Neural cell (in vitro differentiated cells): ENCODE measurements at regions not wholly inside any gene's neighbourhood (a gene's known extent, or its start where the extent isn't known, plus 50 kb on each side); places are given as distances from the start of the nearest gene placed in this dataset.

Source experiments
- H2AFZ ChIP-seq: fragments of 200-600, 300-800 bp; sonication (generic), shearing (Covaris generic); 2 replicates; pipeline ENCODE4 v1.6.0; 2014; ENCODE audit warnings: low read depth, mild to moderate bottlenecking, antibody characterized with exemption, low read length, moderate library complexity
- H3F3A ChIP-seq: fragments of 200-600 bp; shearing (Covaris generic); 2 replicates; pipeline ENCODE4 v1.6.1; 2016; ENCODE audit warnings: mild to moderate bottlenecking, moderate library complexity, mixed read lengths, antibody characterized with exemption, low read length; ENCODE audit not compliant: insufficient read depth, poor library complexity, severe bottlenecking
- H3K27ac ChIP-seq: fragments of 200-600, 300-800 bp; sonication (generic), shearing (Covaris generic); 2 replicates; pipeline ENCODE4 v1.5.1; 2014; ENCODE audit warnings: mild to moderate bottlenecking, low read length, moderate library complexity
- H3K27me3 ChIP-seq: fragments of 300-800, 200-600 bp; sonication (generic), shearing (Covaris generic); 2 replicates; pipeline ENCODE4 v1.6.0; 2014; ENCODE audit warnings: mild to moderate bottlenecking, low read depth, low read length, moderate library complexity; ENCODE audit not compliant: insufficient read depth
- H3K36me3 ChIP-seq: fragments of 300-800, 200-600 bp; sonication (generic), shearing (Covaris generic); 2 replicates; pipeline ENCODE4 v1.5.1; 2014; ENCODE audit warnings: mild to moderate bottlenecking, antibody characterized with exemption, low read length, moderate library complexity; ENCODE audit not compliant: insufficient read depth
- H3K4me2 ChIP-seq: fragments of 300-800, 200-600 bp; sonication (generic), shearing (Covaris generic); 2 replicates; pipeline ENCODE4 v1.6.0; 2014; ENCODE audit warnings: mild to moderate bottlenecking, low read length
- H3K4me3 ChIP-seq: fragments of 300-800, 200-600 bp; sonication (generic), shearing (Covaris generic); 2 replicates; pipeline ENCODE4 v1.5.1; 2014; ENCODE audit warnings: mild to moderate bottlenecking, low read length, moderate library complexity
- H3K79me2 ChIP-seq: fragments of 200-600 bp; shearing (Covaris generic); replicated peaks from 2 replicates; pipeline ENCODE4 v1.6.0; 2014; ENCODE audit warnings: mild to moderate bottlenecking, low read length, moderate library complexity; ENCODE audit not compliant: insufficient read depth
- H3K9ac ChIP-seq: fragments of 300-800, 200-600 bp; sonication (generic), shearing (Covaris generic); 2 replicates; pipeline ENCODE4 v1.6.1; 2016; ENCODE audit warnings: mild to moderate bottlenecking, low read length, mixed read lengths
- H3K9me2 ChIP-seq: fragments of 200-600 bp; shearing (Covaris generic); 2 replicates; pipeline ENCODE4 v1.6.1; 2016; ENCODE audit warnings: mild to moderate bottlenecking, low read length, mixed read lengths; ENCODE audit not compliant: insufficient read depth
- H3K9me3 ChIP-seq: fragments of 200-600, 300-800 bp; sonication (generic), shearing (Covaris generic); 2 replicates; pipeline ENCODE4 v1.6.1; 2016; ENCODE audit warnings: mild to moderate bottlenecking, mixed run types, low read length, moderate library complexity, mixed read lengths
- H4K20me1 ChIP-seq: fragments of 200-600 bp; shearing (Covaris generic); 2 replicates; pipeline ENCODE4 v1.6.1; 2016; ENCODE audit warnings: mild to moderate bottlenecking, mixed run types; ENCODE audit not compliant: insufficient read depth
- EP300 ChIP-seq: fragments of 450-650 bp; conservative IDR thresholded peaks from 2 replicates; pipeline ENCODE4 v1.6.1; 2014; ENCODE audit warnings: antibody characterized with exemption, mild to moderate bottlenecking, moderate library complexity; ENCODE audit not compliant: poor library complexity, severe bottlenecking
- EZH2 ChIP-seq: fragments of 200-600, 300-800 bp; shearing (Covaris generic), sonication (generic); IDR thresholded peaks from 2 replicates; pipeline ENCODE4 v1.6.1; 2014; ENCODE audit warnings: antibody characterized with exemption, low read length, borderline replicate concordance, mild to moderate bottlenecking; ENCODE audit not compliant: insufficient read depth, poor library complexity, severe bottlenecking
- MXI1 ChIP-seq: fragments of 450-650 bp; conservative IDR thresholded peaks from 2 replicates; pipeline ENCODE4 v1.6.1; 2014; ENCODE audit warnings: antibody characterized with exemption, mild to moderate bottlenecking; ENCODE audit not compliant: poor library complexity, severe bottlenecking
- POLR2AphosphoS5 ChIP-seq: IDR thresholded peaks from 2 replicates; pipeline ENCODE4 v1.6.1; 2012
- RAD21 ChIP-seq: fragments of 450-650 bp; conservative IDR thresholded peaks from 2 replicates; pipeline ENCODE4 v1.6.1; 2014; ENCODE audit warnings: antibody characterized with exemption, mild to moderate bottlenecking, moderate library complexity
- SMC3 ChIP-seq: fragments of 450-650 bp; conservative IDR thresholded peaks from 2 replicates; pipeline ENCODE4 v1.6.1; 2014; ENCODE audit warnings: antibody characterized with exemption, mild to moderate bottlenecking, moderate library complexity; ENCODE audit not compliant: poor library complexity
- TAF1 ChIP-seq: IDR thresholded peaks from 2 replicates; pipeline ENCODE4 v1.6.1; 2012; ENCODE audit warnings: low read depth
- TF ChIP-seq, protein P1 (sequence below): fragments of 450-650 bp; IDR thresholded peaks from 2 replicates; pipeline ENCODE4 v1.5.1; 2014; ENCODE audit warnings: antibody characterized with exemption, mild to moderate bottlenecking, moderate library complexity; ENCODE audit not compliant: poor library complexity, severe bottlenecking
- TF ChIP-seq, protein P2 (sequence below): IDR thresholded peaks from 2 replicates; pipeline ENCODE4 v1.6.1; 2012; ENCODE audit warnings: borderline replicate concordance

DNA sequence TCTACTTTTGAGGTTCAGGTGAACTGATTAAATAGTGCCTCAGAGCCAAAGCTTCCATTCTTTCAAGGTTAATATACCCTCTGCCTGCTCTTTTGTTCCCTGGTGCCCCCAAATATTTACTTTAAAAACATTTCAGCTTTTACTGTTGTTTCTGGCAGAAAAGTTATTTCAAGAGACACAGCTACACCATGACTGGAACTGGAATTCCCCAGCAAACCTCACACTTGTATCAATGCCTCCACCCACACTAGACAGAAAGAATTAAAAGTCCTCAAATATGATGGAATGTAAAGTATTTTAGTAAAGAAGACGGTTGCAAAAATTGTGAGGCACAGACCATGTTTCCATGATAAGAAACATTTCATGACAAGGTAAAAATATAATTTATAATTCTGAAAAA is 720.2 kb upstream of the TYRP1 start:
- Histone ChIP-seq H3F3A (no peaks in the 10 kb centered on the region), H2AFZ (no peak overlapping the region), H3K4me3 (no peak overlapping the region), H3K4me2 (no peak overlapping the region), H3K9ac (no peak overlapping the region), H3K27me3 (no peaks in the 10 kb centered on the region), H3K9me3 (no peaks in the 10 kb centered on the region), H3K36me3 (no peaks in the 10 kb centered on the region), H3K79me2 (no peaks in the 10 kb centered on the region), H4K20me1 (no peaks in the 10 kb centered on the region), H3K9me2 (no peaks in the 10 kb centered on the region), H3K27ac (no peak overlapping the region)
- TF ChIP-seq, protein P1, sequence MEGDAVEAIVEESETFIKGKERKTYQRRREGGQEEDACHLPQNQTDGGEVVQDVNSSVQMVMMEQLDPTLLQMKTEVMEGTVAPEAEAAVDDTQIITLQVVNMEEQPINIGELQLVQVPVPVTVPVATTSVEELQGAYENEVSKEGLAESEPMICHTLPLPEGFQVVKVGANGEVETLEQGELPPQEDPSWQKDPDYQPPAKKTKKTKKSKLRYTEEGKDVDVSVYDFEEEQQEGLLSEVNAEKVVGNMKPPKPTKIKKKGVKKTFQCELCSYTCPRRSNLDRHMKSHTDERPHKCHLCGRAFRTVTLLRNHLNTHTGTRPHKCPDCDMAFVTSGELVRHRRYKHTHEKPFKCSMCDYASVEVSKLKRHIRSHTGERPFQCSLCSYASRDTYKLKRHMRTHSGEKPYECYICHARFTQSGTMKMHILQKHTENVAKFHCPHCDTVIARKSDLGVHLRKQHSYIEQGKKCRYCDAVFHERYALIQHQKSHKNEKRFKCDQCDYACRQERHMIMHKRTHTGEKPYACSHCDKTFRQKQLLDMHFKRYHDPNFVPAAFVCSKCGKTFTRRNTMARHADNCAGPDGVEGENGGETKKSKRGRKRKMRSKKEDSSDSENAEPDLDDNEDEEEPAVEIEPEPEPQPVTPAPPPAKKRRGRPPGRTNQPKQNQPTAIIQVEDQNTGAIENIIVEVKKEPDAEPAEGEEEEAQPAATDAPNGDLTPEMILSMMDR: no peak
- TF ChIP-seq EP300: no peak
- no peak for TF ChIP-seq TAF1
- TF ChIP-seq EZH2: no peak
- no peak for TF ChIP-seq RAD21
- TF ChIP-seq MXI1: no peak
- TF ChIP-seq, protein P2, sequence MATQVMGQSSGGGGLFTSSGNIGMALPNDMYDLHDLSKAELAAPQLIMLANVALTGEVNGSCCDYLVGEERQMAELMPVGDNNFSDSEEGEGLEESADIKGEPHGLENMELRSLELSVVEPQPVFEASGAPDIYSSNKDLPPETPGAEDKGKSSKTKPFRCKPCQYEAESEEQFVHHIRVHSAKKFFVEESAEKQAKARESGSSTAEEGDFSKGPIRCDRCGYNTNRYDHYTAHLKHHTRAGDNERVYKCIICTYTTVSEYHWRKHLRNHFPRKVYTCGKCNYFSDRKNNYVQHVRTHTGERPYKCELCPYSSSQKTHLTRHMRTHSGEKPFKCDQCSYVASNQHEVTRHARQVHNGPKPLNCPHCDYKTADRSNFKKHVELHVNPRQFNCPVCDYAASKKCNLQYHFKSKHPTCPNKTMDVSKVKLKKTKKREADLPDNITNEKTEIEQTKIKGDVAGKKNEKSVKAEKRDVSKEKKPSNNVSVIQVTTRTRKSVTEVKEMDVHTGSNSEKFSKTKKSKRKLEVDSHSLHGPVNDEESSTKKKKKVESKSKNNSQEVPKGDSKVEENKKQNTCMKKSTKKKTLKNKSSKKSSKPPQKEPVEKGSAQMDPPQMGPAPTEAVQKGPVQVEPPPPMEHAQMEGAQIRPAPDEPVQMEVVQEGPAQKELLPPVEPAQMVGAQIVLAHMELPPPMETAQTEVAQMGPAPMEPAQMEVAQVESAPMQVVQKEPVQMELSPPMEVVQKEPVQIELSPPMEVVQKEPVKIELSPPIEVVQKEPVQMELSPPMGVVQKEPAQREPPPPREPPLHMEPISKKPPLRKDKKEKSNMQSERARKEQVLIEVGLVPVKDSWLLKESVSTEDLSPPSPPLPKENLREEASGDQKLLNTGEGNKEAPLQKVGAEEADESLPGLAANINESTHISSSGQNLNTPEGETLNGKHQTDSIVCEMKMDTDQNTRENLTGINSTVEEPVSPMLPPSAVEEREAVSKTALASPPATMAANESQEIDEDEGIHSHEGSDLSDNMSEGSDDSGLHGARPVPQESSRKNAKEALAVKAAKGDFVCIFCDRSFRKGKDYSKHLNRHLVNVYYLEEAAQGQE: no peak
- no peak for TF ChIP-seq POLR2AphosphoS5
- TF ChIP-seq SMC3: no peak

DNA sequence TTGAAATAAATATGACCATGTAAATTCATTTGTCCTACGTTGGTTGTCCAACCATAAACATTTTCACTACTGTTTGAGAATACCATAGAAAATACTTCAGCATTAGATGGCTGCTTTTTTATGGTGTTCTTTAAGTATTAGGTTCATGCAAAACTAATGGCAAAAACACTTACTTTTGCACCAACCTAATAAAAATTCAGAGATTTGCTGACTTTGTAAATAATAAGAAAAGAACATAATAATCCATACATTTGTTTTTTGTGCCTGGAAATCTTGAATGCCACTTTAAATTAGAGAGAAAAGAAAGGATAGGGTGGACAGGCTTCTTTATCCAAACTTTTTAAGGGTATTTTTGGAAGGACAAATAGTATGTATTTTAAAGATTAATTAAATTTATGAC is 719.7 kb upstream of the TYRP1 start:
- H2AFZ ChIP-seq: no peak overlapping the region
- H3K9ac ChIP-seq: no peak overlapping the region
- no peak overlapping the region for H3K4me3 ChIP-seq
- TF ChIP-seq EZH2 (no peak), POLR2AphosphoS5 (no peak), TAF1 (no peak), MXI1 (no peak), EP300 (no peak), RAD21 (no peak), SMC3 (no peak)
- TF ChIP-seq, protein P1: no peak
- TF ChIP-seq, protein P2: no peak
- H3K27me3 ChIP-seq: no peaks in the 10 kb centered on the region
- H3K27ac ChIP-seq: no peak overlapping the region
- H3K79me2 ChIP-seq: no peaks in the 10 kb centered on the region
- H3K4me2 ChIP-seq: no peak overlapping the region
- no peaks in the 10 kb centered on the region for H4K20me1 ChIP-seq
- no peaks in the 10 kb centered on the region for H3K9me3 ChIP-seq
- no peaks in the 10 kb centered on the region for H3F3A ChIP-seq
- H3K36me3 ChIP-seq: no peaks in the 10 kb centered on the region
- no peaks in the 10 kb centered on the region for H3K9me2 ChIP-seq
